Effector memory CD4-positive, alpha-beta T cell (primary cell): ENCODE measurements at regions not wholly inside any gene's neighbourhood (a gene's known extent, or its start where the extent isn't known, plus 50 kb on each side); places are given as distances from the start of the nearest gene placed in this dataset.
"Not testable (repeated sequence)": the region's sequence is repeated elsewhere in the genome, so short reads cannot be mapped to it uniquely, and the experiment has no call there.

Experiments
- DNase-seq, 3 donors: peaks; one replicate each; pipeline ENCODE4 v3.0.0-alpha.2; 2020
- H3K27ac ChIP-seq: 2 replicates; pipeline ENCODE4 v1.7.0; 2013; ENCODE audit warnings: mild to moderate bottlenecking, low read length, moderate library complexity; ENCODE audit not compliant: insufficient read depth, poor library complexity, severe bottlenecking
- H3K27me3 ChIP-seq: replicated peaks from 2 replicates; pipeline ENCODE4 v1.7.0; 2013; ENCODE audit warnings: mild to moderate bottlenecking, low read length; ENCODE audit not compliant: insufficient read depth, control insufficient read depth, poor library complexity, severe bottlenecking
- H3K36me3 ChIP-seq: 2 replicates; pipeline ENCODE4 v1.7.0; 2013; ENCODE audit warnings: mild to moderate bottlenecking, low read length, moderate library complexity; ENCODE audit not compliant: control insufficient read depth, insufficient read depth
- H3K4me1 ChIP-seq: 2 replicates; pipeline ENCODE4 v1.7.0; 2013; ENCODE audit warnings: low read length, mild to moderate bottlenecking; ENCODE audit not compliant: control insufficient read depth, insufficient read depth, poor library complexity, severe bottlenecking
- H3K4me3 ChIP-seq: 2 replicates; pipeline ENCODE4 v1.7.0; 2013; ENCODE audit warnings: low read length, low read depth, mild to moderate bottlenecking; ENCODE audit not compliant: insufficient read depth, poor library complexity, severe bottlenecking
- H3K9me3 ChIP-seq: 2 replicates; pipeline ENCODE4 v1.7.0; 2013; ENCODE audit warnings: mild to moderate bottlenecking, low read length, moderate library complexity; ENCODE audit not compliant: control insufficient read depth

DNA sequence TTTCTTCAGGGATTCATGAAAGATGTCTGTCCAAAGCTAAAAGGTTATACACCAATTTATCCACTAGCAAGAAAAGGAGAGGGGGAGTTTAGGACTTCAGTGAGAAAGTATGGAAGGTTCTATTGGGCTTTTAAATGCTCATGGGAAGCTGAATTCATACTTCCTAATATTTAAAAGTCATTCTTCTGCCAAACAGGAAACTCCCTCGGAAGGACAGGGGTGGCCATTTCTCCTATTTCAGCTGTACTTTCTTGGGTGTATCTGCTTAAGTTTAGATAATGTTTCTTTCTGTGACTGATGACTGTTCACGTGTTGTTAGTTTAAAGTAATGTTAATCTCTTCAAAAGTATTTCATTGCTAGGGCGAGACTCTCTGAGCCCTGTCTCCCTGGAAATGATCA lies 80.5 kb upstream of the IFNGR1 start:
- H3K36me3 ChIP-seq = no peaks in the 10 kb centered on the region

DNA sequence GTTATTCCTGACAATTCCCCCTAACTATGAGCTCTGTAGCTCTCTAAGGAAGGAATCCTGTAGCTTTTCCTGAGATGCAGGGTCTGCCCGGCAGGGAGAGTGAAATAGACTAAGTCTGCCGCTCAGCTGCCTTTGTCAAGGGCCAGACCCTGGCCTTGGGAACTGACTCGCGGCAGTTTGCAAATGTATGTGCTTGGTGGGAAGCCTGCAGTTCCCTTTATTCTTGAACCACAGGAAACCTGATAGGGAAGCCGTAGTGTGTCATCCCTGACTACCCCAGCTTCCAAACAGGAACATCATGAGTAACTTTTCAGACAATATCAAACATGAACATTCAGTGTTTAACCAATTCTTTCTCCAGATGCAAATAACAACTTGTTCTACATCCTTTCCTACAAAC lies 78.7 kb upstream of the IFNGR1 start:
- Histone ChIP-seq H3K4me1 (no peaks in the 10 kb centered on the region), H3K27me3 (no peaks in the 10 kb centered on the region), H3K36me3 (no peaks in the 10 kb centered on the region), H3K27ac (no peak overlapping the region), H3K9me3 (no peaks in the 10 kb centered on the region), H3K4me3 (no peak overlapping the region)
- DNase-seq = no peak

More for the DNA sequence above, 80.5 kb upstream of the IFNGR1 start:
- no peak for DNase-seq
- Histone ChIP-seq H3K4me1 (no peaks in the 10 kb centered on the region), H3K27me3 (no peaks in the 10 kb centered on the region), H3K4me3 (no peak overlapping the region), H3K9me3 (no peaks in the 10 kb centered on the region), H3K27ac (no peak overlapping the region)

DNA sequence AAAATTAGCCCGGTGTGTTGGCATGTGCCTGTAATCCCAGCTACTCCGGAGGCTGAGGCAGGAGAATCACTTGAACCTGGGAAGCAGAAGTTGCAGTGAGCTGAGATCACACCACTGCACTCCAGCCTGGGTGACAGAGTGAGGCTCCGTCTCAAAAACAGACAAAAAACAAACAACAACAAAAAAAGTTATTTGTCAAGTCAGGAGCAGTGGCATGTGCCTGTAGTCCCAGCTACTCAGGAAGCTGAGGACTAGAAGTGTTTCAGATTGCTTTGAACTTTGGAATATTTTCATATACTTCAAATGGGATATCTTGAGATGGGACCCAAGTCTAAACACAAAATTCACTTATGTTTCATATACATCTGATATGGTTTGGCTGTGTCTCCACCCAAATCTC lies 73.1 kb upstream of the IFNGR1 start:
- H3K4me1 ChIP-seq, H3K27ac ChIP-seq, H3K9me3 ChIP-seq, H3K27me3 ChIP-seq, H3K4me3 ChIP-seq, H3K36me3 ChIP-seq, DNase-seq: not testable (repeated sequence)

DNA sequence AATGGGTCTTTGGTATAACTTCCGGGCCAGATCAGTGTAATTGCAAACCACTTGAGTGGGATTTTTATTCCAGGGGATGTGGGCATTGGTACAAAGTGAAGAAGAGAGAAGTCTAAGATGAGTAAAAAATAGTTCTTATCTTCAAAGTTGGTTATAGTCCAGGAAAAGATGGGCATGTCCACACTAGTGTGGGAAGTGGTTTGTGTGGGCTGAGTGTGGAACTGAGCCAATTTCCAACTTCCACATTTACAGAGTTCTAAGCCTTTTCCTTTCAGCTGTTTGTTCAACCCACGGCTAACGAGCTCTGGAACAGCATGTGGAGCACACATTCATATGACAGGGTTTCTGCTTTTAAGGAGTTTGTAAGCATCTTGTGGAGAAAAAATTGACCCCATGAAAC lies 72.3 kb upstream of the IFNGR1 start:
- Histone ChIP-seq H3K36me3 (no peaks in the 10 kb centered on the region), H3K4me3 (no peak overlapping the region), H3K27me3 (no peaks in the 10 kb centered on the region), H3K4me1 (peaks cover 7% of the 10 kb centered on the region), H3K9me3 (no peaks in the 10 kb centered on the region), H3K27ac (no peak overlapping the region)
- DNase-seq = no peak

DNA sequence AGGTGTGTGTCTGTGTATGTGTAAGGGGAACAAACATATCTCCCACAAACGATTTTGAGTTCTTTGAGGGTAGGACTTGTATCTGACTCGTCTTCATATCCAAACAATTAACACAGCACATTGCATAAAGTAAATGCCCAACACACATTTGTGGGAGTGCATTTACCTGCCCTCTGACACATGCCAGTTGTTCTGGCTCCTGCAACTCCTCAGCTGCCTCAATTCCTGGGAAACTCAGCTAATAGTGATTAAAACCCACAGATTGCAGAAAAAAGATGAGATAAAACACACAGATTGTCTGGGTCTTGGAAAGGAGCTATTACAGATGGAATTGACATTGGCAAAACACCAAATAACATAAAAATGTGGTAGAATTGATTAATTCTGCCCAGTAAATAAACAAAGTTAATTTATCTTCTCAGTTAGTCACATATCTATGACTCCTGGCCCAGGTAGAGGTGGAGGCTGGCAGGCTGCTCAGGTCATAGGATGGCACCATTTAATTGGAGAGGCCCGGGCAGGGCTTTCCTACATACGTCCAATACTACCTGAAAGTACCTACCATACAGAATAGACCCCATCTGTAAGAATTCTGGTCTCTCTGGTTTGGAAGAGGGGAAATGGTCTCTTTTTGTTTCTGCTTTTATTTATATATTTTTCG lies 71.5 kb upstream of the IFNGR1 start:
- Histone ChIP-seq H3K27ac (no peak overlapping the region), H3K27me3 (no peaks in the 10 kb centered on the region), H3K9me3 (no peaks in the 10 kb centered on the region), H3K4me1 (peaks cover 7% of the 10 kb centered on the region), H3K36me3 (no peaks in the 10 kb centered on the region), H3K4me3 (no peak overlapping the region)
- DNase-seq = no peak

DNA sequence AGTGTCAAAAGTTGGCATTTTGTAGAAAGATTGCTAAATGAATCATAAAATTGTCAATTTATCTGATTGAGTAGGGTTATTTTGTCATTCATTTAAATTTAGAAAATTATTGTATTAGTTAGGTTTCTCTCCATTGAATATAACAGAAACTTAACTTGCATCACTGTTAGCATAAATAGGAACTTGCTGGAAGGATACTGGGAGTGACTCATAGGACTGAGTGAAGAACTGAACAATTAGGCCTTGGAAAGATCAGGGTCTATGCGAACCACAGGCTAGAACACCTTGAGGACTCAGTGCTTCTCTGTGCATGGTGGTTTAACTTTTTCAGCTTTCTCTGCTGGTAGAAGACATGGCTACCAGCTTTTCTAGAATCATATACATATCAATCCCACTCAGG lies 67.7 kb upstream of the IFNGR1 start:
- no peaks in the 10 kb centered on the region for H3K36me3 ChIP-seq
- DNase-seq = no peak
- no peak overlapping the region for H3K4me3 ChIP-seq
- H3K27ac ChIP-seq = no peak overlapping the region
- H3K9me3 ChIP-seq = no peaks in the 10 kb centered on the region
- H3K27me3 ChIP-seq = no peaks in the 10 kb centered on the region
- H3K4me1 ChIP-seq = peaks cover 7% of the 10 kb centered on the region

DNA sequence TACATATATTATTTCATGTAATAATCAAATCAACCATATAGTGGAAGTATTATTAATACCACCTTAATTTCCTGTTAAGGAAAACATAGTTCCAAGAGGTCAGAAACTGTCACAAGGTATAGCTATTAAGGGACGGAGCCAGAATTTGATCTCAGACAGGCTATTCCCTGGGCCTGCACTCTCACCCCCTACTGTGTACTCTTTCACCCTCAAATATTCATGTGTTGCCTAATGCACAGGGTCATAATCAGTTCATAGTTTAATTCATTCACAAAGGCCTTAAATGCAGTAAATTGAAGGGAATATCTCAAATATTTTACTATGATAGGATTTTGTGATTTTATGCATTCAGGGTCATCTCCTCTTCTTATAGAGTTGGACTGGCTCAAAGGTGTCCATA lies 67.2 kb upstream of the IFNGR1 start:
- peaks cover 5% of the 10 kb centered on the region for H3K4me1 ChIP-seq
- H3K9me3 ChIP-seq = no peaks in the 10 kb centered on the region
- H3K27me3 ChIP-seq = no peaks in the 10 kb centered on the region
- no peak overlapping the region for H3K4me3 ChIP-seq
- no peak for DNase-seq
- no peak overlapping the region for H3K27ac ChIP-seq
- H3K36me3 ChIP-seq = no peaks in the 10 kb centered on the region

DNA sequence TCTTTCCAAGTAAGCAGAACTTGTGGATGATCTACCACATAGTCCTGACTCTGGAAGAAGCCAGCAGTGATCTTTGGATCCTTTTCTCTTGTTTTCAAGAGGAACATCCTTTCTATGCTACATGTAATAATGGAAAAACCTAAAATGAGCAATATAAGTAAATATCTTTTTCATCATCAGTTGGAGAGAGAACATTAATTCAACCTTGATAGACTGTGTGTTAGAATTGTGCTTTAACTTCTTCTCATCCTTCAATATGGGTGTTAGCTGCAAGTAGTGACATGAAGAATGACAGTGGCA lies 65.6 kb upstream of the IFNGR1 start:
- Histone ChIP-seq H3K27ac (no peak overlapping the region), H3K27me3 (no peaks in the 10 kb centered on the region), H3K4me1 (no peaks in the 10 kb centered on the region), H3K4me3 (no peak overlapping the region), H3K9me3 (no peaks in the 10 kb centered on the region), H3K36me3 (no peaks in the 10 kb centered on the region)
- DNase-seq = no peak

DNA sequence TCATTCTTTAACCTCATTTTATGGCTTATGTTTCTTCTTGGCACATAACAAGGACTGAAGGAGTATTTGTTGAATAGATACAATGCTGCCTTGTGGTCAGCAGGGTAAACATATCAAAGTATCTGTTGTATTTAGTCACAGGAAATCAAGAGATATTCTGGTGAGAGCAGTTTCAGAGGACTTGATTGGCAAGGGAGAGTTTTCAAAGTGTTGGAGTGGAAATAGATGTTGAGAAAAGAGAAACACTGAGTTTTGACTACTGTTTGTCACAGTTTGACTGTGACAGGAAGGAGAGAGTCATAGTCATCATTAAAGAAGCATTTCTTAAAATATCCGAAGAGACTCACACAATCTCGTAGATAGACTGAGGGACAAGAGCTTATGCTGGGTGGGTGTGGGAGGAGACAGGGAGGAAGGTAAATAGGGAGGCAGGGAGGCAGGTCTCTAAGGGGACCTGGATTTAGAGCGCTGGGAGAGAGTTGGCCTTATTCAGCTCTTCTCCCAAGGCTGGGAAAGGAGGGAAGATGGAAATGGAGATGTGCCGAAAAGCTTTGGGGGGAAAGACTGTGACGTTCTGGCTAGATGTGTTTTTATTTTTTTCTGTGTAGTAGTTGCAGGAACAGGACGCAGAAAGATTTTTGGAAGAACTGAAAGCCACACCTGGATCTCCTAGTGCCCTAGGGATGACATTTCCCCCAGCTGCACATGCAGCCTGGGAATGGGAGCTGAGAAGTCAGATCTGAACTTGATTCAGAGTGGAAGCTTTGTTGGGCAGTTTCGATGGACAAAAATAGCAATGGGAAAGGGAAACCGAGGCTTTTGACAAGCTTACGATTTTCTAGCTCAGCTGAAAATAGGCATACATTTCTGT lies 65.0 kb upstream of the IFNGR1 start:
- no peak for DNase-seq
- Histone ChIP-seq H3K36me3 (no peaks in the 10 kb centered on the region), H3K9me3 (no peaks in the 10 kb centered on the region), H3K4me3 (no peak overlapping the region), H3K4me1 (no peaks in the 10 kb centered on the region), H3K27ac (no peak overlapping the region), H3K27me3 (no peaks in the 10 kb centered on the region)

DNA sequence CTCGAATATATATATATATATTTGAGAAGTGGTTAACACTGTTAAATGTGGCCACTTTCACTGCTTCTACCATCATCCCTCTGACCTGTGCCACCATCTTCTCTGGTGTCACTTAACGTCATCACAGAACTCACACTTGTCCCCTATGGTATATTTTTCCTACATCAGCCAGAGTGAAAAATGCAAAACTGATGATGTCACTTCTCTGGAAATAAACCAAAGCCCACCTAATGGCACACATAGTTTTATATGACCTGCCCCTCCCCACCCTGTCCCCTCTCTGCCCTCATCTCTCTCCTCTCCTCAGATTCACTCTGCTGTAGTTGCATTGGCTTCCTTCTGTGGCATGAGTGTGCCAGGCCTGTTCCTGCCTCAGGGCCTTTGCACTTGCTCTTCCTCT lies 63.9 kb upstream of the IFNGR1 start:
- Histone ChIP-seq H3K27ac (no peak overlapping the region), H3K4me1 (no peaks in the 10 kb centered on the region), H3K4me3 (no peak overlapping the region), H3K27me3 (no peaks in the 10 kb centered on the region), H3K9me3 (no peaks in the 10 kb centered on the region), H3K36me3 (no peaks in the 10 kb centered on the region)
- DNase-seq = no peak
